Tibial artery (tissue), 4 donors: ENCODE measurements at regions not wholly inside any gene's neighbourhood (a gene's known extent, or its start where the extent isn't known, plus 50 kb on each side); places are given as distances from the start of the nearest gene placed in this dataset.

Source experiments
- DNase-seq, 2 donors: peaks; one replicate each; pipeline ENCODE4 v3.0.0-alpha.2; 2019
- H3K27ac ChIP-seq, 2 donors: fragments of 200-600 bp; sonication (generic) in 1 of 2; 1 replicate in 1 of 2; 2 replicates in 1 of 2; pipeline ENCODE4 v1.5.1; 2018 to 2019; ENCODE audit warnings: mild to moderate bottlenecking in 1 of 2
- H3K27me3 ChIP-seq, 2 donors: fragments of 200-600 bp; sonication (generic) in 1 of 2; one replicate each; pipeline versions ENCODE4 v1.5.1 to v1.6.0; 2016 to 2019
- H3K36me3 ChIP-seq, 3 donors: fragments of 200-600 bp; sonication (generic) in 2 of 3; one replicate each; pipeline ENCODE4 v1.5.1; 2016 to 2019; ENCODE audit warnings: mild to moderate bottlenecking in 2 of 3
- H3K4me1 ChIP-seq, 4 donors: fragments of 200-600 bp; sonication (generic) in 2 of 4; 1 replicate in 3 of 4; 2 replicates in 1 of 4; pipeline ENCODE4 v1.5.1; 2016 to 2019
- H3K4me3 ChIP-seq, 2 donors: fragments of 200-600 bp; sonication (generic) in 1 of 2; 1 replicate in 1 of 2; 2 replicates in 1 of 2; pipeline ENCODE4 v1.5.1; 2018 to 2019; ENCODE audit warnings: mild to moderate bottlenecking in 2 of 2
- H3K9me3 ChIP-seq, 3 donors: fragments of 200-600 bp; sonication (generic) in 1 of 3; one replicate each; pipeline ENCODE4 v1.5.1; 2016 to 2019
- intact Hi-C: fragments of 100-400 bp; cut with DNase I; formaldehyde crosslinking; loops from one replicate; pipeline ENCODE4 v1.15.0; 2023; ENCODE audit warnings: low total_unique reads
- TF ChIP-seq, protein P1 (sequence below), 2 experiments: fragments of 200-600 bp in 1 of 2; fragments of 450-650 bp in 1 of 2; IDR thresholded peaks; one replicate each; pipeline ENCODE4 v1.5.1; 2017 to 2019; ENCODE audit warnings: antibody characterized with exemption in 2 of 2, mild to moderate bottlenecking in 1 of 2, moderate library complexity in 1 of 2

DNA sequence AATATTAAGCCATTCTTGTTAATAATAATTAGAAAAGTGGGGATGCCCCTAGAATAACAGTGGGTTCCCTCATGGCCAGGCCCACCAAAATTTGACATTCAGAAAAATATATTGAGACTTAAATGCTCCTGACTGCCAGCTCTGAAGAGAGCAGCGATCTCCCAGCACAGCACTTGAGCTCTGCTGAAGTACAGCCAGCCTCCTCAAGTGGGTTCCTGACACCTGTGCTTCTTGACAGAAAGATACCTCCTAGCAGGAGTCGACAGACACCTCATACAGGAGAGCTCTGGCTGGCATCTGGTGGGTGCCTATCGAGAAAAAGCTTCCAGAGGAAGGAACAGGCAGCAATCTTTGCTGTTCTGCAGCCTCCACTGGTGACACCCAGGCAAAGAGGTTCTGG lies 261.5 kb downstream of the DTWD2 start:
- TF ChIP-seq, protein P1, sequence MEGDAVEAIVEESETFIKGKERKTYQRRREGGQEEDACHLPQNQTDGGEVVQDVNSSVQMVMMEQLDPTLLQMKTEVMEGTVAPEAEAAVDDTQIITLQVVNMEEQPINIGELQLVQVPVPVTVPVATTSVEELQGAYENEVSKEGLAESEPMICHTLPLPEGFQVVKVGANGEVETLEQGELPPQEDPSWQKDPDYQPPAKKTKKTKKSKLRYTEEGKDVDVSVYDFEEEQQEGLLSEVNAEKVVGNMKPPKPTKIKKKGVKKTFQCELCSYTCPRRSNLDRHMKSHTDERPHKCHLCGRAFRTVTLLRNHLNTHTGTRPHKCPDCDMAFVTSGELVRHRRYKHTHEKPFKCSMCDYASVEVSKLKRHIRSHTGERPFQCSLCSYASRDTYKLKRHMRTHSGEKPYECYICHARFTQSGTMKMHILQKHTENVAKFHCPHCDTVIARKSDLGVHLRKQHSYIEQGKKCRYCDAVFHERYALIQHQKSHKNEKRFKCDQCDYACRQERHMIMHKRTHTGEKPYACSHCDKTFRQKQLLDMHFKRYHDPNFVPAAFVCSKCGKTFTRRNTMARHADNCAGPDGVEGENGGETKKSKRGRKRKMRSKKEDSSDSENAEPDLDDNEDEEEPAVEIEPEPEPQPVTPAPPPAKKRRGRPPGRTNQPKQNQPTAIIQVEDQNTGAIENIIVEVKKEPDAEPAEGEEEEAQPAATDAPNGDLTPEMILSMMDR (IDR thresholded peaks at IDR 0.05), result no peak

DNA sequence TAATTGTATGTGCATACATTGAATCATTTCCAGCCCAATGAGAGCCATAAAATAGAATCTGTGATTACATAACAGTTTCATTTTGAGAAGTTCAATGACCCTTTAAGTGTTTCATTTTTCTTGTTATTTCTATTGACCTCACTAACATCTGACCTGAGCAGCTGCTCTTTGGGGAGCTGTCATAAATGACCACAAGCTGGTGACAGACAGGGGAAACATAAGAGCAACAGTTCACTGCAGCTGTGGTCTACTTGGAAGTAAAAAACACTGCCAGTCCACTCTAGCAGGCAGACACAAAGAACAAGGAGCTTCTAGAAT lies 265.4 kb downstream of the DTWD2 start:
- no peak for DNase-seq
- intact Hi-C loops, result no loop called here
- TF ChIP-seq, protein P1 (IDR thresholded peaks at IDR 0.05), result no peak

More for the DNA sequence above, 261.5 kb downstream of the DTWD2 start:
- no peak overlapping the region for H3K27ac ChIP-seq
- no peak for DNase-seq
- intact Hi-C loops, result no loop called here
- H3K27me3 ChIP-seq, result no peaks in the 10 kb centered on the region
- H3K4me1 ChIP-seq, result no peaks in the 10 kb centered on the region
- no peaks in the 10 kb centered on the region for H3K36me3 ChIP-seq
- no peak overlapping the region for H3K4me3 ChIP-seq
- H3K9me3 ChIP-seq, result no peaks in the 10 kb centered on the region

DNA sequence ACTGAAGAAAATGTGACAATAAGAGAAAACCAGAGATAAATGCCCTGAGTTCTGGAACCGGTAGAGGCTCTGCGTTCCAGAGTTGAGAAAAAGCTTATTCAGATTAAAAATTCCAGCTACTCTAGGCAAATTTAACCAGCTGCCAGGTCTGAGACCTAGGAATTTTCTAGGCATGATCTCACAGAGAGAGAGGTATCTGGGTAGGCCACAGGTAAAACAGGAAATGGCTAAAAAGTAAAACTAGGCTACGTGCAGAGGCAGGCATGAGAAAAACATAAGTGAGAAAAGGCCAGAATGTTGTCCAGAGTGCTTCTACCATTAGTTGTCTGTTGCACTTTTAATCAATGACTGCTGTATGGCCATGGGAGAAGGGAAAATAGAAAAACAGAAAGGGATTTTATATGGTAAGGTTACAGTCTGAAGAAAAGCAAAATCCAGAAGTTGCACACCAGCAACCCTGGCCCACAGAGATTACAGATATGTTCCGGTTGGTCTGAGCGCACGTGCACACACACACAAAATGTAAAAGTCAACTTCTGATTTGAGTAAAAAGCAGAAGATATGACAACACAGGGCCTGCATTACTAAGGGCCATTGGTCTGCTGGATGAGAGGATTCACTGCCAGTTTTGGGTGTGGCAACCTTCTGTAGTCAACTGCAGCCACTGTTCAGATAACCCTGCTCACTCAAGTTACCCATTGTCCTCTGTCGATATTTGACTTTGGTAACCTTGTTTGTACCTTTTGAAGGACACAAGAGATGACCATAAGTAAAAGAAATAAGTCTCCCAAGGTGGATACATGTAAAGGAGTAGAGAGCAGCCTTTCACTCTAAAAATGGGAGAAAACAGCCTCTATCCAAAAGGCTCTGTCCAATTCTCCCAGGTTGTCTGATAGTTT lies 266.0 kb downstream of the DTWD2 start:
- Histone ChIP-seq H3K27ac (no peak overlapping the region), H3K36me3 (no peaks in the 10 kb centered on the region), H3K4me3 (no peak overlapping the region), H3K27me3 (no peaks in the 10 kb centered on the region), H3K4me1 (no peaks in the 10 kb centered on the region), H3K9me3 (no peaks in the 10 kb centered on the region)
- DNase-seq, result no peak
- intact Hi-C loops, result no loop called here
- TF ChIP-seq, protein P1 (IDR thresholded peaks at IDR 0.05), result no peak

More for the DNA sequence above, 265.4 kb downstream of the DTWD2 start:
- no peaks in the 10 kb centered on the region for H3K9me3 ChIP-seq
- H3K27ac ChIP-seq, result no peak overlapping the region
- no peaks in the 10 kb centered on the region for H3K36me3 ChIP-seq
- no peaks in the 10 kb centered on the region for H3K4me1 ChIP-seq
- no peaks in the 10 kb centered on the region for H3K27me3 ChIP-seq
- no peak overlapping the region for H3K4me3 ChIP-seq

DNA sequence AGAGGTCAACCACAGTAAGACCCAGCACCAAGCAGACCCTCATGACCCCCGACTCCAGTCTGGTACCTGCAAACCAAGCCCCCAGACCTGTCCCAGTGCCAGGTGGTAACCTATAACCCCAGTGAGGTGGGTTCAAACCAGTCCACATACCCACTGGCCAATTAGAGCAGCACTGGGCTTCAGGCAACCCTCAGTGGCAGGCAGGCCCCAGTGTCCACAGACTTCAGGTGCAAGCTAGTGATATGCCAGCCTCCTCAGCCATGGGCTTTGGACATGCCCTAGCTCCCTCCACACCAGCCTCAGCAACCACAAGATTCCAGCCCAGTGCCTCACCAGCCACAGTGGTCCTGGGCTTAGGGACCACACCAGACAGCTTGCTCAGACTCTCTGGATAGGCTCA lies 276.6 kb downstream of the DTWD2 start:
- H3K4me3 ChIP-seq, result no peak overlapping the region
- H3K4me1 ChIP-seq, result no peaks in the 10 kb centered on the region
- TF ChIP-seq, protein P1 (IDR thresholded peaks at IDR 0.05), result no peak
- H3K36me3 ChIP-seq, result no peaks in the 10 kb centered on the region
- H3K27me3 ChIP-seq, result no peaks in the 10 kb centered on the region
- intact Hi-C loops, result no loop called here
- H3K9me3 ChIP-seq, result peaks cover 0 to 6% (median 0%) of the 10 kb centered on the region in 3 donors
- no peak for DNase-seq
- no peak overlapping the region for H3K27ac ChIP-seq

DNA sequence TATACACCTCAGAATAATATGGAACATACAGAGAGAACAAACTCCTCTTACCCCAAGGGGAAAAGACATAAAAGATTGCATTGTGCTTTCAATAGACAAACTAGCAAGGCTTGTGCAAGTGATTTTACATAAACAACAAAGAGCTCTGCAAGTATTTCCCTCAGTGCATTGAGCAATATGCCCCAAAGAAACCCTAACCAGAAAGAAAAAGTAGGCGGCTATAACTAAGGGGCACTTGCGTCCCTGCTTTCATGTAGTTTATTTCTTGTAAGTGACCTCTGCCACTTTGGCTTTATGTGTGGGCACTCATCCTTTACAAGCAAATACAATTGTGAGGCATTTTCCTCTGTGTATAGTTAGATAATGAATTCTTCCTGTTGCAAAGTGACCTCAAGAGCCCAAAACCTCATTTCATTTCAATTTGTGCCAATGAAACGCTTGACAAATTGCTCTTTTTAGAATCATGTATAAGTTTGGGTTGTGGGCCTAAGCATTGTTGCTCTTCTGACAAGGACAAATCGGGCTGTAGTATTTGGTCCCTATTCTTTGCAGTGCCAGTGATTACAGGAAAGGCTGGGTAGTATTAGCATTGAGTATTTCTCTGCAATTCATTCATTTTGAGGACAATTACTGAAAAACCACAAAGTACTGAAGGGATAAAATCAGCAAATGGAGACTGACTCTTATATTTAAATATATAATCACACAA lies 282.2 kb downstream of the DTWD2 start:
- Histone ChIP-seq H3K27ac (no peak overlapping the region), H3K4me3 (no peak overlapping the region), H3K27me3 (no peaks in the 10 kb centered on the region), H3K9me3 (no peaks in the 10 kb centered on the region), H3K36me3 (no peaks in the 10 kb centered on the region), H3K4me1 (no peaks in the 10 kb centered on the region)
- TF ChIP-seq, protein P1 (IDR thresholded peaks at IDR 0.05), result no peak
- no peak for DNase-seq
- intact Hi-C loops, result no loop called here
